ENCODE measurements at regions not wholly inside any gene's neighbourhood (a gene's known extent, or its start where the extent isn't known, plus 50 kb on each side); places are given as distances from the start of the nearest gene placed in this dataset.

DNA sequence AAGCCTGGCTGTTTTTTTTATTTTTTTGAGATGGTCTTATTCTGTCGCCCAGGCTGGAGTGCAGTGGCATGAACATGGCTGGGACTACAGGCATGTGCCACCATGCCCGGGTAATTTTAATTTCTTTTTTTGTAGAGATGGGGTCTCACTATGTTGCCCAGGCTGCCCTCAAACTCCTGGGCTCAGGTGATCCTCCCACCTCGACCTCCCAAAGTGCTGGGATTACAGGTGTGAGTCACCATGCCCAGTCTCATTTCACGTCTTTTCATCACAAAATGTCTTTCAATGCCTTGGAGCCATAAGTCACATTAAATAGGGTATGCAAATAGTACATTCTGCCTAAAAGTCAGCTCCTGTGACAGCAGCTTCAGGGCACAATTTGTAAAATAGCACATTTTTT lies 52.8 kb downstream of the SOX2 start:
- DNase-seq (ENCODE audit: low read depth in 3 of 3, low spot score in 1 of 3): no peak

DNA sequence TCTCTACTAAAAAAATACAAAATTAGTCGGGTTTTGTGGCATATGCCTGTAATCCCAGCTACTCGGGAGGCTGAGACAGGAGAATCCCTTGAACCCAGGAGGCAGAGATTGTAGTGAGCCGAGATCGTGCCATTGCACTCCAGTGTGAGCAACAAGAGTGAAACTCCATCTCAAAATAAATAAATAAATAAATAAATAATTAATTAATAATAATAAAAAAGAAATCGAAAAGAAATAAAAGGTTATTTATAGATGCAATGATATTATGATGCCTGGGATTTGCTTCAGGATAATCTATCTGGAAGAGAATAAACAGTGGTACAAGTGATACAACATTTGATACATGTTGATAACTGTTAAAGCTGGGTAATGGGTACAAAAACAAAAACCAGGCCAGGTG lies 58.6 kb downstream of the SOX2 start:
- DNase-seq (ENCODE audit: low read depth in 3 of 3, low spot score in 1 of 3): no peak

DNA sequence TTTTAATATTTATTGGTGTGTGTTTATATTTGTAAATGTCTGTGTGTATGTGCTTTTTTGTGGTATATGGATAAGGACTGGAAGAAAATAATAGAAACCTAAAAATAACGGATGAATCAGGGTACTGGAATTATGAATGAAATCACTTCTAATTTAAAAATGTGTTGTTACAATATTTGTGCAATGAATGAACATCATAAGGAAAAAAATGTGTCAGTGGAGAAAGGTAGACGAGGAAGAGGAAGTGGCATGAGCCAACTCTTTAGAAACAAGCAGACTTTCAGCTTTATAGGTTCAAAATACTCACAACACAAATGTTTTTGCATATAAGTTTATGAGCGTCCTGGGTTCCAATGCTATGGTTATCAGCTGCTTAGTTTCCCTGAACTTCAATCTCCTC lies 59.4 kb downstream of the SOX2 start:
- DNase-seq (ENCODE audit: low read depth in 3 of 3, low spot score in 1 of 3): no peak

DNA sequence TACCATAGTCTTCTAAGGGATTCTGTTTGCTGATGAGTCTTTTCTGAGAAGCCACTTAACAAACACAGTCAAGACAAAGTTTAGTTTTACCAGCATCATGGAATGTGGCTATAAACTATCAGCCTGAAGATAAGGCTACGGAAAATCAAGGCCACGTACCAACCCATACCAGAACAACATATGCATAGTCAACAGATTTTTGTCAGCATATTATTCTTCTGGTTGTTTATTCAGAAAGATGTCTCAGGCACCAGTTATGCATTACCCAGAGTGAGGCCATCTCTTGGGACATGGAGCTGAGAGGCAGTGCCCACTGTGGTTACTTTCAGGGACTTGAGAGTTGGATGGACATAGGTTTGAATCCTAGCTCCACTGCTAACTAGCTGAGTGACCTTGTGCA lies 60.4 kb downstream of the SOX2 start:
- DNase-seq (ENCODE audit: low read depth in 3 of 3, low spot score in 1 of 3): no peak

DNA sequence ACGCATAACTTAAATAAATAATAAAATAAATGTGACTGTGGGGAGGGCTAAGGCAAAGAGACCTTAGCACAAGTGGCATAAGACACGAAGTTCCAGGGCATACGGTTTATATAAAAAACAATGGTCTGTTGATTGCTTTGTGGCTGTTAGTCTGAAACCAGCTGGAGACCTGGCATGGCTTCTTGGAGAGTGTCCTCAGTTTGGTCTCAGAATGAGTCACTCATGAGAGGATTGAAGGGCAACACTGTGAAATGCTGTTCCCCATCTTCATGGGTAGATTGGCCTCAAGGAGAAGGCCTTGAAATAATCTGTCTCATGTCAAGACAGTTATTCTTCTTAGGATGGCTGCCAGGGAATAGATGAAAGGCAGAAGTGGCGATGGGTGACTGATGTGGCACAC lies 62.2 kb downstream of the SOX2 start:
- DNase-seq (ENCODE audit: low read depth in 3 of 3, low spot score in 1 of 3): no peak

DNA sequence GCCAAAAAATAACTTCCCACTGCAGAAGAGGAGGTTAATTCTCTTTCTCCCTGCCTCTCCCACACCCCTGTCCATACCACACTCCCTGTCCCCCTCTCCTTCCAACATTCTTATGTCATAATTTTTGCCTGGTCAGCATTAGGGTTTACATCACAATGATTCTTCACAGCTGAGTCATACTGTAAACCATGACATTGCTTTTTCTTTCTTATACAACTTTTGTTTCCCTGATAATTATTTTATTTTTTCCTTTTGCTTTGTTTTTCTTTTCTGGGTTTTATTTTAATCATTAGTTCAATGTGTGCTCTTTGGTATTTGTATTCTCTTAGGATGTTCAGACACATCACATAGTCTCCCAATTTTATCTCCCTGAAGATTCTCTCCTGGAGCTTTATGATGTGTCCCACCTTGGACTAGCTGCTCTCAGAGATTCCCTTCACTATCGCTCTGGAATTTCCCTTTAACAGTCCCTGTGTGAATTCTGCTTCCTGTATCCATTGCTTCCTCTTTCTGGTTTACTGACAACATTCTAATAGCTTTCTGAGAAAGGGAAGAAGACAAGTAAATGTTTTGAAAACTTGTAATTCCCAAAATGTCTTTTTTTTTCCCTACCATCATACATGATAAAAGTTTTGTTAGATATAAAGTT lies 70.7 kb downstream of the SOX2 start:
- DNase-seq (ENCODE audit: low read depth in 3 of 3, low spot score in 1 of 3): no peak

DNA sequence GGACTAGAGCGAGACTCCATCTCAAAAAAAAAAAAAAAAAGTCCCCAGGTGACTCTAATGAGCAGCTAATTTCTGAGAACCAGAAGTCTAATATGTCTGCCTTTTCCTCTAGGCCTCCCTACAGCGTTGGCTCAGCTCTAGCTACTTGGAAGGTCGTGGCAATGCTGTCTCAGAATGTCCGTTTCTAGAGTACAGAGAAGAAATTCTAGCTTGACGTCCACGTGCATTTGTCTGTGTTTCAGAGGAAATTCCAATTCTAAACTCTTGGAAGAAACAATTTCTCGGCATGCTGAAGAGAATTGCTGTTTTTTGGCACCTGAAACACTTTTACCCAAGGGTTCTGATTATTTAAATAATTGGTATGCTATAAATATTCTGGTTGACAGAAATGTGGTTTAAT lies 78.8 kb downstream of the SOX2 start:
- DNase-seq (ENCODE audit: low read depth in 3 of 3, low spot score in 1 of 3): no peak

DNA sequence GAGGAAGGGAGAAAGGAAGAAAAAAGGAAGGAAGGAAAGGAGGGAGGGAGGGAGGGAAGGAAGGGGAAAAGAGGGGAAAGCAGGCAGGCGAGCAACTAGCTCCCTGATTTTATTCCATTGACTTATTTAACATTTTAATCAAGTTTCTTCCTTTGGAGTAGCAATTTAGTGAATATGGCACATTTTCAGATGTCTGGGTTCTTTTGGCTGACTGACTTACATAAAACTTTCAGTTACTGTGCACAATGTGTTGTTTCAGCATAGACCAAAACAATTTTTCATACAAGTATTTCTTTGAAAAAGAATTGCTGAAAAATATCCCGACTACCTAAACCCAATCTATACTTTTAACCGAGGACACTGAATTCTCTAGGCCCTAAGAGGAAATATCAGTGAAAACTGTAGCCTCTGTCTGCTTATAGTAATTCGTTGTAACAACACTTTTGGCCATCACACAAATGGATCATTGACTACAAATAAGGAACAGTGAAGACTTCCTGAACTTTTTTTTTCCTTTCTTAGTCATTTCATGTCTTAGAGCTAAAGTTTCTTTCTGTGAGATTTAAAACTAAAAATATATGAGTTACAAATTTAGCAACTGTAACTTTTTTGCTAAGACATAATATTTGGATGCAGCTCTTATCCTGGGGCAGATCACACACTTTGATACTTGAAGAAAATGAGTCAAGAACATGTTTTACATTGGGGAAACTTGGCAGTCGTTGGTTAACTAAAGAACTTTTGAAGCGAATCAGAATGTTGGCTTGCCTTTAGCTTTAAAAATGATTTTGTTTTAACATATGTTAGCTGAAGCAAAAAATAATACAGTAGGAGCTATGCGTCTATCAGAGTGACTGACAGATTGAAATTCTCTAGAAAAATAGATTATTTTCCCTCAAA lies 79.6 kb downstream of the SOX2 start:
- DNase-seq (ENCODE audit: low read depth in 3 of 3, low spot score in 1 of 3): no peak

DNA sequence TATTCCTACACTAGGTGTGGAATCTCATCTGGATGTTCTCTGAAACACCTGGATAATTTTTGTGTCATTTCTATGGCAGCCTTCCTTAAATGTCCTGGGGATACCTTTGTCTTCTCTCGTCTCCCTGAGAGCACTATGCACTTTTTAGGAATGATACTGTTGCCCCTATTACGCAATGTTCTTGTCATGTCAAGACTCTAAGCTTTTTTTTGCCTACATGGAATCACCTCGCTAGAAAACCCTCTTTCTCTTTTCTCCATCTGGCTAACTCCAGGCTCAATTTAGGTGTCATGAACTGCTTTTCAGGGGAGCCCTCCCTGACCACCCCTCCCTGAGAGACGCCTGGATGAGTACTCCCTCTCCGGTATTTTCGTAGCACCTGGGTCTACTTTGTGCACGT lies 81.3 kb downstream of the SOX2 start:
- DNase-seq (ENCODE audit: low read depth in 3 of 3, low spot score in 1 of 3): no peak

DNA sequence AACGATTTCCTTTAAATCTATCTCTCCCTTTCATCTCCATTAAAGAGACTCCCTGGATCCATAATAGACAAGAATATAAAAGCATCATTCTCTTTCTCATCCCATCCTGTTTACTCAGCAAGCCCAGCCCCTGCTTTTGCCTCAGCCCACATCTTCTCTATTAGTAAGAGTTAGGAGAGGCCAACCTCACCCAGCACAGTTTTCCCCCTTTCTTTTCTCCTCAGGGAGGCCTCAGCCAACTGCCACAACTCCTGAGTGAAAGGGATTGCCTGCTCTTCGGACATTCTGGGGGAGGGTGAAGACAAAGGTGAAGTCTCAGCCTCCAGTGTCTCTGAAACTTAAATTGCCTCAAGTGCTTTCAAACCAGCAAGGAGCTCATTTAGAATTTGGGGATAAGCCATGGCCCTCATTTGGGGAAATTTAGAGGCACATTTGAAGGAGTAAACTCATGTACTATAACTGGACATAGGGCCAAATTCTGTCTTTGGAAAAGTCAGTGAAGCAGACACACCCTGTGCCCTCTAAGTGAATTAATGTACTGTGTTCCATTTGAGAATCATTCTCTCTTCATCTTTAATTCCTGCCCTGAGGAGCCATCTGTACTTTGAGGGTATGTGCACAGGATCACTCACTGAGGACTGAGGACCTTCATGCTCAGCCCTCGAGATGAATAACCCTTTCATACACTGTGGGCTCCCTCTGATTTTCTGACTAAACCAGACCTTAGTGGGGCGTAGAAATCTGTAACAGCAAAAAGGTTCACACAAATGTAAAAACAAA lies 82.5 kb downstream of the SOX2 start:
- no peak for DNase-seq (ENCODE audit: low read depth in 3 of 3, low spot score in 1 of 3)

DNA sequence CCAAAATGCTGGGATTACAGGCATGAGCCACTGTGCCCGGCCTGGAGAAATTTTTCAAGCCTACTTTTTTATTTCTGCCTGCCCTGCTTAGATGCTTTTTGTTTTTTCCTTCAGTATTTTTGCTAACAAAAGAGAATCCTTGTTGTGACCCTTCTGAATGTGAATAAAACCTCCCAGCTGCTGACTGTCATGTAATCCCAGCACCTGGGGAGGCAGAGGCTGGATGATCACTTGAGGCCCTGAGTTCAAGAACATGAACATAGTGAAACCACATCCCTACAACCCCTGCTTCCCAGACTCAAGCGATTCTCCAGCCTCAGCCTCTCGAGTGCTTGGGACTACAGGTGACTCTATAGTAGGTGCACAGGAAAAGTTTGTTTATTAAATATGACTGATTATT lies 84.9 kb downstream of the SOX2 start:
- no peak for DNase-seq (ENCODE audit: low read depth in 3 of 3, low spot score in 1 of 3)

DNA sequence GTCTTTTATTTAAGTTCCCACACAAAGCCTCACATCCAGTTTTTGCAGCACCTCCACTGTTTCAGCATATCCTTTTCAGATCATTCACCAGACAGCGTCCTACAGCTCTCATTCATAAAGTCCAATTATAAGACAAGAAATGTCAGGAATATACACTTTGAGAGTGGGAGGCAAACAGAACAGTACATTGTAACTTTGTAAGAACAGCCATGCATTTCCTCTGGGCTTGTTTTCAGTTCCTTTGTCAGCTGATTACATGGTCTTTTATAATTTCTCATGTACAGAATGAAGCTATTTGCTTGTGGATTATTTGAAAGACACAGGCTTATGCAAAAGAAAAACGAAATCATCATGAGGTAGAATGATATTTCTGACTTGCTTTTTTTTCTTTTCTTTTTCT lies 85.7 kb downstream of the SOX2 start:
- no peak for DNase-seq (ENCODE audit: low read depth in 3 of 3, low spot score in 1 of 3)

DNA sequence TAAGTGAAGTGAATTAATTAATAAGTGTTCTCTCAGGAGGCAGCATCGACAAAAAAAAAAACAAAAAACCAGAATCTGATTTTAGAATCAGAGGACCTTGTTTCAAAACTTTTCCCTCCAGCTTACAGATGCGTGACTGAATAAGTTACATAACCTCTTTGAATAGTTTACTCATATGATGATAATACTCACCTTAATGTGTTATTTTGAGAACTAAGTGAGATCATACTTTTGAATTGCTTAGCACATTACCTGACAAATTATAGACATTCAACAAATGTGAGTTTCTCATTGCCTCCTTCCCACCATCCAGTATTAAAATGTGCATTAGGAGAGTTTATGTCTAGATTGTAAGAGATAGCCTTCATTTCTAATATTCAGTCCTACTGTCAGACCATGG lies 94.0 kb downstream of the SOX2 start:
- no peak for DNase-seq (ENCODE audit: low read depth in 3 of 3, low spot score in 1 of 3)

DNA sequence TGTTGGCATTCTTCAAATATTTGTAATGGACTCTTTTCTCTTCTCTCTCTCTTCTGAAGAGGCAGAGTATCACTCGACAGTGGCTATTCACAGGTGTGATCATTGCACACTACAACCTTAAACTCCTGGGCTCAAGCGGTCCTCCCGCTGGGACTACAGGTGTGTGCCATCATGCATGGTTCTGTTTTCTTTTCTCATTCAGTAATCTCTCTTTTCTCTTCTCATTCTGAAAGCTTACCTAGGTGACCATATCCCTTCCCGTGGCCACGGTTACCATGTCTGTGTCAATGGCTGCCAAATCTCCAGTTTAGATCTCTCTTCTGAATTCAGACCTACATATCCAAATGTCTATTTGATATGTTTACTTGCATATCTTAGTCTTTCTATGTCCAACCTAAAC lies 96.3 kb downstream of the SOX2 start:
- no peak for DNase-seq (ENCODE audit: low read depth in 3 of 3, low spot score in 1 of 3)

DNA sequence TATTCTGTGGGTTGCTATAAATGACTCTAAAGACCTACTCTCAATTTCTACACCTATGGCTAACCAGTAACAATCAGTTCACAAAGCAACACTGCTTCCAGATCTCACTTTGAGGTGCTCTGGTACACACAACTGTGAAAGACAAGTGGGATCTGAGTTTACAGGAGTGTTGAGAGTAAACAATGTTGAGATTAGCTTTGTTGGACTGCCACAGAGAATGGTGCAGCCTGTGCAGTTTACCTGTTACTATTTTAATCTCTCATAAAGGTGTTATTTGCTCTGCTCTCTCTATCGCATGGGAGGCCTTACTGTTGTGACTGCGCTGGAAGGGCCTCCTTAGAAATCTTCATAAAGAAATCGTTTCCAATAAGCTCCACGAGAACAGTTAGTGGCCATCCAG lies 112.0 kb downstream of the SOX2 start:
- no peak for DNase-seq (ENCODE audit: low read depth in 3 of 3, low spot score in 1 of 3)

DNA sequence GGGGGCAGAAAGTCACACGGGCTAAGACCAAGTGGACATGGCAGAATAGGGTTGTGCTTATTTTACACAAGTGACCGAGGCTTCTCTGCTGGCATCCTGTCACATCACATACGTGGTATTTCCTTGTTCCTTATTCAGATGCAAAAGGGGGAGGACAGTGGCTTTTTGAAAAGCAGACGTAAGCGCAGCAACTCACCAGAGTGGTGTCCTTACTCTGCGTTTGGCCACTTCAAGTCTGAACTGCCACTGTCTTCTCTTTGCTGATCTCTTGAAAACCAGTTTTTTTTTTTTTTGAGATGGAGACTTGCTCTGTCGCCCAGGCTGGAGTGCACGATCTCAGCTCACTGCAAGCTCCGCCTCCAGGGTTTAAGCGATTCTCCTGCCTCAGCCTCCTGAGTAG lies 113.2 kb downstream of the SOX2 start:
- DNase-seq (ENCODE audit: low read depth in 3 of 3, low spot score in 1 of 3): no peak

DNA sequence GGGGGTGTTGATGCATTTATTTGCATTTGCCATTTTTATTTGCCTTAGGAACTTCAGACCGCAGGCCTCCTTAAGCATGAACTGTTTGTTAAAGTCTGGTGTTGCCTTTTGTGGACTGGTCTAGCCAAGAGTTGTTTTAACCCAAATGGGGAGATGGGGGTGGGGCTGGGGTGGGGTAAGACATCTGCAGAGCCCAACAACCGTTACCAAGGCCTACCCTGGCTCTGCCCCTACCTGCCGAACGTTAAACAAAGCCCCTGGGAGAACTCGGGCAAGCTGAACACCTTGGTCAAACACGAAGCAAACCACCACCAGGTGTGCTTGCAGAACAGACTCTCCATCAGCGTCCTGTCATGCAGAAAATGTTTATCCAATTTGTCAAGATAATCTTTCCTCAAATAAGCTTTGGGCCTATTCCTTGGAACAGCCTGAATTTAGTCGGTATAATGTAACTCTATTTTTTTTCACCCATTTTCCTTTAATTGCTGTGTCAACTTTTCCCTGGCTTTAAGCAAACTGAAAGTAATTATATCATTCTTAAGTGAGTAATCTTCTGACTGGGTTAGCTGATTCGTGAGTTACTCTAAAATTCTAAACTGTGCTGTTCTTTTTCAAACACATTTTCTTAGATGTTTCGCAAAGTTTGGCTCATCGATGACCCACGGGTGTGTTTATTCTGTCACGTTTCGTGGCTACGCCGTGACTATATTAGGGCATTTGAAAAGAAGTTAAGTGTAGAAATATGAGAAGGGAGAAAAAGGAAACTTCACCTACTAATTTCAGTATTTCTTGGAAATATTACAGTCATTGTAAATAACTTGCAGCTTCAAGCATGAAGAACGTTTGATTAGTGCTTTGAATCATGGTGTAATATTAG lies 127.6 kb downstream of the SOX2 start:
- no peak for DNase-seq (ENCODE audit: low read depth in 3 of 3, low spot score in 1 of 3)

DNA sequence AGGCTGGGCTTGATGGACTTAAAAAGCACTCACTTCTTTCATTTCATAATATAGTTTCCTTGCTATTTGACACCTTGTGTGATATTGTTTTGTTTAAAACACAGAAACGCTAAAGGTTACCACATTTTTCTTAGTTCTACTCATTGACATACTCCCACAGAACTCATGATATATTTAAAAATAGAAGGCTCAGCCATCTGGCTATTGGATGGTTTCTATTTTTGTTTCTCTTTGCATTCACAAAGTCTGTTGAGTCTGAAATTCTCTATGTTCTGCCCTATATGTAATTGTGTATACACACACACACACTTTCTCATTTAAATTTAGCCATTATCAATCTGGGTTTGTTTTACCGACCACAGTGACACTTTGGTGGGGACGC lies 128.2 kb downstream of the SOX2 start:
- DNase-seq (ENCODE audit: low read depth in 3 of 3, low spot score in 1 of 3): no peak

DNA sequence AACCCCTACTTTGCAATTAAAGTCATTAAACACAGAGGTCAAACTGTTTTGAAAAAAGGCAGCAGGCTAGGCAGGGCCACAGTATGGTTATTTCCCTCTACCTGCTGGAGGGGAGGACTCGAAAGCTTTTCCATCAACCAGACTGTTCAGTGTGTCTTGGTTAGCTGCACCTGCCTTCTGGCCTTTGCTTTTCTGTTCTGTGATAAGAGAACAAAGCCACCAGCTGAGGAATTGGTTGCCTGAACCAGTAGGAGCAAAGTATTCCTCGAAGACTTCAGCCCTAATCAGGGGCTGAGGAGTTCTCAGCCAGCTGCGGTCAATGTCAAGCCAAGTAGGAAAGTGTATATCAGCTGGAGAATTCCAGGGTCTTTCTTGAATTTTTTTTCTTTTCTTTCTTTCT lies 132.5 kb downstream of the SOX2 start:
- DNase-seq (ENCODE audit: low read depth in 3 of 3, low spot score in 1 of 3): no peak

DNA sequence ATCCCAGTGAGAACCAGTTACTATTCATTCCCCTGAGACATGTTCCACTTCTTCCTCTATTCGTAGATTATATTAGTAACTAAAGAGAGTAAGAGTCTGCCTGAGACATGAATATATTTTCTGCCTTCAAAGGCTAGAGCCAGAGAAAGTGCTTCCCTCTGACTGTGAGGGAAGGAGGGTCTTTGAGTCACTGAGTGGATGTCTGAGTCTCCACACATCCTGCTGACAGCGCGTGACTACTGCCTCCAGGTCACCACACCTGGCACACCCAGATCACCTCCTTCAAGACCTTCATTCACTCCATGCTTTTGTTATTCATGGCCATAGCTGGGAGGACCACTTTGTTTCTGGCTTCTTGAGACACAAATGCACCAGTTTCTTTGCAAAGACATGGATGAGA lies 135.6 kb downstream of the SOX2 start:
- no peak for DNase-seq (ENCODE audit: low read depth in 3 of 3, low spot score in 1 of 3)

DNA sequence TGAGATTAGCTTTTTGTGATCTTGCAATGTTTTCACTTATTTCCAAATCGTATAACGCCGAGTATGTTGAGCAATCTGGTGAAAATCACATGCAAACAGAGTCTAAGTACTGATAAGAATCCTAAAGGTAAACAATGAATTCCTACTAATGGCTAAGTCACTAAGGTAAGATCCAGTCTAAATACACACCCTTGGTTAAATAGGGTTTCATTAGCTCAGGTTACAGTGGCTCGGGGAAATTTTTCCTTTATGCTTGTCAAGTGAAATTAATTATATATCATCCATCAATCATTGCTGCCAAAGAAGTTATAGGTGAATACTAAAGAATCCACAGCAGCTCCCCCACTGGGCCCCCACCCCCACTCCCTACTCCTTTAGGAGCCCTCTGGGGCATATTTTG lies 139.3 kb downstream of the SOX2 start:
- DNase-seq (ENCODE audit: low read depth in 3 of 3, low spot score in 1 of 3): no peak
